Lower leg skin (tissue), 4 donors: ENCODE measurements at regions not wholly inside any gene's neighbourhood (a gene's known extent, or its start where the extent isn't known, plus 50 kb on each side); places are given as distances from the start of the nearest gene placed in this dataset.

ENCODE experiments used
- DNase-seq, 2 donors: peaks; one replicate each; pipeline ENCODE4 v3.0.0-alpha.2; 2019; ENCODE audit warnings: low spot score in 2 of 2
- H3K4me3 ChIP-seq: fragments of 200-600 bp; sonication (generic); 2 replicates; pipeline ENCODE4 v1.5.1; 2017; ENCODE audit warnings: mild to moderate bottlenecking, low read depth; ENCODE audit not compliant: poor library complexity, severe bottlenecking
- POLR2A ChIP-seq, 2 donors: fragments of 450-650 bp; IDR thresholded peaks; one replicate each; pipeline ENCODE4 v1.6.1; 2016 to 2017; ENCODE audit warnings: antibody characterized with exemption in 2 of 2, mild to moderate bottlenecking in 1 of 2, moderate library complexity in 1 of 2
- WGBS, 2 donors: methylation state at CpG; one replicate each; pipeline ENCODE4 v1.1.5; 2018; 5-methylcytosine and 5-hydroxymethylcytosine counted together
- intact Hi-C: fragments of 100-400 bp; cut with DNase I; formaldehyde crosslinking; loops from one replicate; pipeline ENCODE4 v1.15.0; 2023; ENCODE audit warnings: low total_unique reads
- TF ChIP-seq, protein P1 (sequence below), 3 donors: fragments of 450-650 bp; IDR thresholded peaks; one replicate each; pipeline ENCODE4 v1.5.1; 2016; ENCODE audit warnings: antibody characterized with exemption in 3 of 3, mild to moderate bottlenecking in 3 of 3, moderate library complexity in 2 of 3

DNA sequence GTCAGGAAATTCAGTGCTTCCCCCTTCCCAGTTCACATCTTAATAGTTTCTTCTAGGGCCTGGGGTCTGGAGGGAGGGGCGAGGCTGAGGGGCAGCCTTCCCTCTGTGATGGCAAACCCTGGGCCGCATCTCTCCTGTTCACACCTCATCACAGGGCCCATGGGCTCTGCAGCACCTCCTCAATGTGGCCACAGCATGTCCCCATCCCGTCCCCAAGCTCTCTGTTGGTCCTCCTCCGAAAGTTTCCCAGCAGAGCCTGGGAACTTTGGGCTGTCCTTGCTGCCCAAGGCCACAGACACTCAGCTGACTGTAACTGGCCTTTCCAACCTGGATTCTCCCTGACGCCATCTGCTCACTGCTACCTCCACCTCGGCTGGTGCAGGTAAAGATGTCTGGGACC lies 112.7 kb upstream of the PTPRM start:
- no peak overlapping the region for H3K4me3 ChIP-seq
- WGBS, 2 donors = 97 to 98% methylated on average over 6 of the region's 6 CpGs
- no peak for DNase-seq
- intact Hi-C loops = no loop called here
- TF ChIP-seq, protein P1, sequence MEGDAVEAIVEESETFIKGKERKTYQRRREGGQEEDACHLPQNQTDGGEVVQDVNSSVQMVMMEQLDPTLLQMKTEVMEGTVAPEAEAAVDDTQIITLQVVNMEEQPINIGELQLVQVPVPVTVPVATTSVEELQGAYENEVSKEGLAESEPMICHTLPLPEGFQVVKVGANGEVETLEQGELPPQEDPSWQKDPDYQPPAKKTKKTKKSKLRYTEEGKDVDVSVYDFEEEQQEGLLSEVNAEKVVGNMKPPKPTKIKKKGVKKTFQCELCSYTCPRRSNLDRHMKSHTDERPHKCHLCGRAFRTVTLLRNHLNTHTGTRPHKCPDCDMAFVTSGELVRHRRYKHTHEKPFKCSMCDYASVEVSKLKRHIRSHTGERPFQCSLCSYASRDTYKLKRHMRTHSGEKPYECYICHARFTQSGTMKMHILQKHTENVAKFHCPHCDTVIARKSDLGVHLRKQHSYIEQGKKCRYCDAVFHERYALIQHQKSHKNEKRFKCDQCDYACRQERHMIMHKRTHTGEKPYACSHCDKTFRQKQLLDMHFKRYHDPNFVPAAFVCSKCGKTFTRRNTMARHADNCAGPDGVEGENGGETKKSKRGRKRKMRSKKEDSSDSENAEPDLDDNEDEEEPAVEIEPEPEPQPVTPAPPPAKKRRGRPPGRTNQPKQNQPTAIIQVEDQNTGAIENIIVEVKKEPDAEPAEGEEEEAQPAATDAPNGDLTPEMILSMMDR (IDR thresholded peaks at IDR 0.05) = no peak
- no peak for TF ChIP-seq POLR2A (IDR thresholded peaks at IDR 0.05)

DNA sequence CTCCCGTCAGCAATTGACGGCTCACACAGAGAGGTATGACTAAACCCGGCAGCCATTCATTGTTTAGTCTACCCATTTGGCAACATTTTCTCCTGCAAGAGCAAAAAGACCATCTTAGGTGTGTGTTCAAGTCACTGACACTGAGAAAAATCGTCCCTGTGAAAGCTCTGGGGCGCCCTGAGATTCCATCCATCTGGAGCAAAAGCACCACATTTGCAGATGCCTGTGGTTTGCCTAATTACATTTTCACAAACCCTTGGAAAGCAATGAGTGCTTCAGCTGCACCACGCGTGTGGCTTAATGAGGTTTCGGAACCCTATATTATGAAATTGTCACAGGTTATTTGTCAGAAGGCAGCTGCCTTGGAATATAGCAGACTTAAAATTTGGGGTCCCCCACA lies 110.7 kb upstream of the PTPRM start:
- TF ChIP-seq POLR2A (IDR thresholded peaks at IDR 0.05) = no peak
- TF ChIP-seq, protein P1 (IDR thresholded peaks at IDR 0.05) = no peak
- H3K4me3 ChIP-seq = no peak overlapping the region
- intact Hi-C loops = loop anchor here (1.0 kb wide), 1 partner anchor 22 kb away; no protein-coding TSS in a partner anchor
- 81 to 83% methylated on average over 8 of the region's 8 CpGs for WGBS, 2 donors
- DNase-seq = no peak

DNA sequence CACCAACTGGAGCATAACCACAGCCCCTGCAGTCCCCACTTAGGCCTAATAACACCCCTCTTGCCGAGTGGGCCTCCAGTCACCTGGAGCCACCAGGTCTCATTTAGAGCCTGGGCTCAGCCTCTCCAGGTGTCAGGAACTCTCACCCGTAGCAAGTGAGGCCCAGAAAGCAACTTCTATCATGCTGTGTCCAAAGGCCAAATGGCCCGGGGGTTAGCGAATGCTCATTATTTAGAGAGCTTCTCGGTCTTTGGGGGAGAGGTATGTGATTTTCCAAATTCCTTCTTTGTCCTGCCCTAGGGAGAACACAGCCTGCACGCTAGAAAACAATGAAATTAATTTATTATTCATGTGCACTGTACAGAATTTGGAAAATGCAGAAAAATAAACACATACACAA lies 109.9 kb upstream of the PTPRM start:
- no peak for TF ChIP-seq POLR2A (IDR thresholded peaks at IDR 0.05)
- TF ChIP-seq, protein P1 (IDR thresholded peaks at IDR 0.05) = no peak
- H3K4me3 ChIP-seq = no peak overlapping the region
- 75 to 87% methylated on average over 6 of the region's 6 CpGs for WGBS, 2 donors
- DNase-seq = no peak
- intact Hi-C loops = no loop called here

DNA sequence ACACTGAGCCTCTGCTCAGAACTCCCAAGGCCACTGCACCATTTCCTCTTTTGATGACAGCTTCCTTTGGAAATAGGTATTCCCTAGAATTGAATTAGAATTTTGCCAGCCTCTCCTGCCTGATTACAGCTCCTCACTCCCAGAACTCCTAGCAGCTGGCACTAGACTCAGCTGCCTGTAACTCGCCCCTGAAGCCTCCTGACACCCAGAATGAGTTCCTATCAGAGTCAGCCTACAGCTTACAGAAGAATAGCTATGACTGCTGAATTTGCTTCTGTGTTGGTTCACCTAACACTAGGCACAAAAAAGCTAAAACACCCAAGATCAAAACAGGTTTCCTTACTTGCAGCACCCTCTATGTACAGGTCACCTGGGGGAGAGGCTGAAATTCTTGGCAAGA lies 108.2 kb upstream of the PTPRM start:
- intact Hi-C loops = no loop called here
- no peak overlapping the region for H3K4me3 ChIP-seq
- 58 to 65% methylated on average over 1 of the region's 1 CpG for whole genome bisulfite sequencing, 2 donors

DNA sequence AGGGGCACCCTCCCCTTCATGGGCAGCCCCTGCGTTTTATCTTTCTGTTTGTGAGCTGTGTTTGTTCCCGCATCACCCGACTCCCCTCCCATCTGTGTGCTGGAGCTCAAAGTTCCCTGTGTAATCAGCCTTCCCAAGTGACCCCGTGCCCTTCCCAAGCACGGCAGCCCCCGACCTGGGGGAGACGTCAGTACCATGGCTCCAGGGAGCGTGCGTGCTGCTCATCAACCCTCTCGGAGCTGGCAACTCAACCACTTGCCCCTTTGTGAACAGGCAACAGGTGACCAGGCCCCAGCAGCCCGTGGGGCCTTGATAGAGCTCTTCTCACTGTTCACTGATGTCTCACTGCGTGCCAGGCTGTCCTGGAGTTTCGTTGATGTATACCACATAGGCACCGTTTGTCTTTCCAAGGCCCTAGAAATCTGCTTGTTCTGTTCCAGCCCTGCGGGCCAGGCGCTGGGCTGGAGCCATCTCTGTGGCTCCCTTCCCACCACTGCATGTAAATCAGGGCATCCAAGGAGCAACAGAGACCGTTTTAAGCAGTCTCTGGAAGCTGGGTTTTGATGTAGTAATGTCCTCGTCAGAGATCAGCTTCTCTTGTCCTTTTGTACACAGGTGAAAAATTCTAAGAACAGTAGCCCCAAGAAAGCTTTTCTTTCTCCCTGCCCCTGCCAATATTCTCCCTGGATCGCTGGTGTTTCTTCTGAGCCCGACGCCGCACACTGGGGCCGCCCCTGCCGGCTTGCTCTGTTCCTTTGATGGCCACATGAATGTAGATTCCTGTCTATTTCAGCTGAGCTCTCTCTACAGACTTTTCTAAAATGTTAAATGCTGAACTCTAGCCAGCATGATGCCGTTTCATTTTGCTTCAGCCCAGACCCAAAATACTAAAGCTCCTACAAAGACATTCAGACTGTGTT lies 107.0 kb upstream of the PTPRM start:
- no peak overlapping the region for H3K4me3 ChIP-seq
- 45 to 54% methylated on average over 25 of the region's 25 CpGs for WGBS, 2 donors
- intact Hi-C loops = no loop called here
- no peak for DNase-seq
- no peak for TF ChIP-seq POLR2A (IDR thresholded peaks at IDR 0.05)
- TF ChIP-seq, protein P1 (IDR thresholded peaks at IDR 0.05) = no peak

More for the DNA sequence above, 108.2 kb upstream of the PTPRM start:
- no peak for DNase-seq
- TF ChIP-seq, protein P1 (IDR thresholded peaks at IDR 0.05) = no peak
- TF ChIP-seq POLR2A (IDR thresholded peaks at IDR 0.05) = no peak
